Gastroesophageal sphincter (tissue), 3 donors: ENCODE measurements at regions not wholly inside any gene's neighbourhood (a gene's known extent, or its start where the extent isn't known, plus 50 kb on each side); places are given as distances from the start of the nearest gene placed in this dataset.

Source experiments
- CTCF ChIP-seq, 4 experiments: fragments of 200-600 bp in 2 of 4; fragments of 450-650 bp in 2 of 4; sonication (generic) in 1 of 4; IDR thresholded peaks; one replicate each; pipeline ENCODE4 v1.5.1; 2017 to 2019; ENCODE audit warnings: antibody characterized with exemption in 4 of 4, mild to moderate bottlenecking in 2 of 4, moderate library complexity in 2 of 4
- POLR2A ChIP-seq, 2 donors: fragments of 450-650 bp; IDR thresholded peaks; one replicate each; pipeline ENCODE4 v1.6.1; 2017; ENCODE audit warnings: antibody characterized with exemption in 2 of 2, mild to moderate bottlenecking in 2 of 2, moderate library complexity in 1 of 2

DNA sequence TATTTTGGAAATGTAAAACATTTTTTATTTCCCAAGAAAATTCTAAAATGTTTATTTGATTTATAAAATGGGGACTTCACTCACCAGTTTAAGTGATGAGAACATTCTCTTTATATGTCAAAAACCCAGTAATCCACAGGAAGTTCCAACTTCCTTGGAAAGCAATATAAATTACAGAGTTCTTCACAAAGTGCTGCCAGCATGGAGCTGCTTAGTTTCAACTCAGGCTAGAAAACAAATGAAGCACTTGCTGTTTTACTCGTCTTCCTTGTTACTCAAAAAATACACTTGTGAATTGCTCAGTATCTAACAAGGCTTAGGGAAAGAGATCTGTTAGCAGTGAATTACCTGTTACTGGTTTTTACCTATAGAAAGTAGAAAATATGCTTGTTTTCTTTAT, 942.7 kb upstream of the MDGA2 start:
- TF ChIP-seq CTCF (IDR thresholded peaks at IDR 0.05) (no peak), POLR2A (IDR thresholded peaks at IDR 0.05) (no peak)
